HepG2 (cell line): ENCODE measurements at regions not wholly inside any gene's neighbourhood (a gene's known extent, or its start where the extent isn't known, plus 50 kb on each side); places are given as distances from the start of the nearest gene placed in this dataset.

Experiments
- EZH2 ChIP-seq: conservative IDR thresholded peaks from 2 replicates; pipeline ENCODE4 v1.6.1; 2012; ENCODE audit warnings: mild to moderate bottlenecking, low read depth, low read length, moderate library complexity
- RBFOX2 ChIP-seq: fragments of 200-400 bp; formaldehyde crosslinking; IDR thresholded peaks from 2 replicates; pipeline ENCODE4 v1.6.1; 2017; ENCODE audit warnings: low read depth, mild to moderate bottlenecking, low read length
- SRSF4 ChIP-seq: fragments of 200-400 bp; formaldehyde crosslinking; IDR thresholded peaks from one replicate; pipeline ENCODE4 v1.6.1; 2018; ENCODE audit warnings: mild to moderate bottlenecking, low read depth, low read length, moderate library complexity; ENCODE audit not compliant: poor library complexity, severe bottlenecking
- THYN1 ChIP-seq: sonication (generic); formaldehyde crosslinking; IDR thresholded peaks from 2 replicates; pipeline ENCODE4 v1.8.1; 2023; ENCODE audit warnings: low read depth, mild to moderate bottlenecking, moderate library complexity, missing genetic modification reagents, borderline replicate concordance
- ZNF253 ChIP-seq: sonication (generic); formaldehyde crosslinking; IDR thresholded peaks from 2 replicates; pipeline ENCODE4 v1.8.0; 2022; ENCODE audit warnings: mild to moderate bottlenecking, missing genetic modification reagents, borderline replicate concordance
- ZNF343 ChIP-seq: sonication (generic); formaldehyde crosslinking; IDR thresholded peaks from 2 replicates; pipeline ENCODE4 v1.4.0; 2020; ENCODE audit warnings: mild to moderate bottlenecking, missing genetic modification reagents
- TF ChIP-seq, protein P1 (sequence below): sonication (generic); formaldehyde crosslinking; IDR thresholded peaks from 2 replicates; pipeline ENCODE4 v1.9.0; 2021; ENCODE audit warnings: missing genetic modification reagents, borderline replicate concordance

DNA sequence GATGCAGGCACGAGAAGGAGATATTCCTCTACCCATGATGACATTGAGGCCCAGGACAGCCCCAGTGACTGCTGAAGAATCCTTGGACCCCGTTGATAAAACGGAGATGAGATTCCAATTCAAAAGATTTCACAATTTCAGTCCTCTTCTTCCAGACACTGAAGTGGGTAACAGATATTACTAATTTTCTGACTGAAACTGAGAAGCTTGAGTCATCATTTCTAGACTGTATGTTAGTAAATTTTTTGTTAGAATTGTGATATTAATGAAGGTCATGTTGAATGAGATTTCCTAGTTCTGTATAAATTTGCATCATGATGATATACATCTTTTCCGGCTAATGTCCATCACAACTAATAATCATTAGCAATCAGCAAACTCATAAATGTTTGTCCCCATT lies 185.8 kb downstream of the CHRM3 start:
- TF ChIP-seq RBFOX2 (no peak), ZNF253 (CRISPR knock-in tag) (no peak), SRSF4 (no peak), EZH2 (no peak), ZNF343 (CRISPR knock-in tag) (no peak), THYN1 (CRISPR knock-in tag) (no peak)
- TF ChIP-seq, protein P1, sequence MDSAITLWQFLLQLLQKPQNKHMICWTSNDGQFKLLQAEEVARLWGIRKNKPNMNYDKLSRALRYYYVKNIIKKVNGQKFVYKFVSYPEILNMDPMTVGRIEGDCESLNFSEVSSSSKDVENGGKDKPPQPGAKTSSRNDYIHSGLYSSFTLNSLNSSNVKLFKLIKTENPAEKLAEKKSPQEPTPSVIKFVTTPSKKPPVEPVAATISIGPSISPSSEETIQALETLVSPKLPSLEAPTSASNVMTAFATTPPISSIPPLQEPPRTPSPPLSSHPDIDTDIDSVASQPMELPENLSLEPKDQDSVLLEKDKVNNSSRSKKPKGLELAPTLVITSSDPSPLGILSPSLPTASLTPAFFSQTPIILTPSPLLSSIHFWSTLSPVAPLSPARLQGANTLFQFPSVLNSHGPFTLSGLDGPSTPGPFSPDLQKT (CRISPR knock-in tag): no peak
